ENCODE measurements at regions not wholly inside any gene's neighbourhood (a gene's known extent, or its start where the extent isn't known, plus 50 kb on each side); places are given as distances from the start of the nearest gene placed in this dataset.
A peak's percentile ranks its signal among the peaks of the same experiment; 100 is the strongest.

- DNase-seq: no peak
These were observed 133.6 kb downstream of the UBE2E3 start for GRCh38 chr2:181114021-181114420.

- no peak for DNase-seq
These were observed 135.9 kb downstream of the UBE2E3 start for GRCh38 chr2:181116261-181116660.

GRCh38 chr2:181117206-181117925, 137.0 kb downstream of the UBE2E3 start:
- DNase-seq: peak in 1 of 58 donors; percentile 0

- no peak for DNase-seq
These were observed 140.2 kb downstream of the UBE2E3 start for GRCh38 chr2:181120625-181121024.

GRCh38 chr2:181121996-181122395, 141.6 kb downstream of the UBE2E3 start:
- no peak for DNase-seq

GRCh38 chr2:181122601-181123000, 142.2 kb downstream of the UBE2E3 start:
- no peak for DNase-seq

GRCh38 chr2:181123798-181124231, 143.4 kb downstream of the UBE2E3 start:
- no peak for DNase-seq

GRCh38 chr2:181124497-181124896, 144.1 kb downstream of the UBE2E3 start:
- DNase-seq: no peak

GRCh38 chr2:181125359-181125758, 145.0 kb downstream of the UBE2E3 start:
- DNase-seq: no peak

GRCh38 chr2:181126311-181126868, 146.0 kb downstream of the UBE2E3 start:
- DNase-seq: no peak

GRCh38 chr2:181128199-181128598, 147.8 kb downstream of the UBE2E3 start:
- DNase-seq: no peak

- DNase-seq: no peak
These were observed 149.1 kb downstream of the UBE2E3 start for GRCh38 chr2:181129364-181130056.

GRCh38 chr2:181130686-181131085, 150.3 kb downstream of the UBE2E3 start:
- no peak for DNase-seq

- no peak for DNase-seq
These were observed 151.2 kb downstream of the UBE2E3 start for GRCh38 chr2:181131584-181131983.

- DNase-seq: no peak
These were observed 158.4 kb downstream of the UBE2E3 start for GRCh38 chr2:181138816-181139215.

- DNase-seq: no peak
These were observed 159.4 kb downstream of the UBE2E3 start for GRCh38 chr2:181139831-181140230.

GRCh38 chr2:181140414-181140813, 160.0 kb downstream of the UBE2E3 start:
- DNase-seq: peak in 16 of 58 donors; percentile 2 to 66 (median 6)

- DNase-seq: no peak
These were observed 160.5 kb downstream of the UBE2E3 start for GRCh38 chr2:181140928-181141327.

GRCh38 chr2:181141676-181142075, 161.3 kb downstream of the UBE2E3 start:
- DNase-seq: no peak

GRCh38 chr2:181142514-181142913, 162.1 kb downstream of the UBE2E3 start:
- DNase-seq: no peak

GRCh38 chr2:181143790-181144300, 163.4 kb downstream of the UBE2E3 start:
- no peak for DNase-seq

- DNase-seq: no peak
These were observed 165.2 kb downstream of the UBE2E3 start for GRCh38 chr2:181145645-181146044.

All from anterior cingulate cortex (tissue), 58 donors.